ENCODE measurements at regions not wholly inside any gene's neighbourhood (a gene's known extent, or its start where the extent isn't known, plus 50 kb on each side); places are given as distances from the start of the nearest gene placed in this dataset.

DNA sequence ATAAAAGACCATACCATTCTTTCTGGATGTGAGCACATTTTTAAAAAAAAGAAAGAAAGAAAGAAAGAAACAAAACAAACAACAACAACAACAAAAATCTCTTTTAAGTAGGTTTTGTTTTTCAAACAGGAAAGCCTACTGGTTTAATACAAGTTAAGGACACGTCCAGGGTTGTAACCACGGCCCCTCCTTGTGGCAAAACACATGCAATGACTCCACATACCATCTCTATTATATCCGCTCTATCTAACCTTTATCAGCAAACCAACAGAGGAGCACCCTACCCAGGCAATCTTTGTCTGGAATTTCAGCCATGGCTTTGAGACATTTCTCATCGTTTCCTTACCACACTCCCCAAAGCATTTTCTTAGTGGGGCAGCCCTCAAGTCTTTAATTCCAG lies 360.5 kb upstream of the TMPO start:
- Mint-ChIP-seq H3K27me3 (ENCODE audit: unreplicated experiment) (no peaks in the 10 kb centered on the region), H3K4me1 (ENCODE audit: low read depth, unreplicated experiment) (peaks cover 8% of the 10 kb centered on the region), H3K27ac (ENCODE audit: unreplicated experiment) (no peak overlapping the region), H3K36me3 (ENCODE audit: insufficient read depth, unreplicated experiment) (no peaks in the 10 kb centered on the region), H3K4me3 (ENCODE audit: low read depth, unreplicated experiment) (no peak overlapping the region), H3K9me3 (ENCODE audit: low read depth, unreplicated experiment) (no peaks in the 10 kb centered on the region)
- CTCF ChIA-PET = interaction anchor here (0.6 to 1.0 kb wide), 2 partner anchors 291 to 1167 kb away, joined by 3 to 8 read pairs; no protein-coding TSS in a partner anchor
- TF ChIP-seq, protein P1, sequence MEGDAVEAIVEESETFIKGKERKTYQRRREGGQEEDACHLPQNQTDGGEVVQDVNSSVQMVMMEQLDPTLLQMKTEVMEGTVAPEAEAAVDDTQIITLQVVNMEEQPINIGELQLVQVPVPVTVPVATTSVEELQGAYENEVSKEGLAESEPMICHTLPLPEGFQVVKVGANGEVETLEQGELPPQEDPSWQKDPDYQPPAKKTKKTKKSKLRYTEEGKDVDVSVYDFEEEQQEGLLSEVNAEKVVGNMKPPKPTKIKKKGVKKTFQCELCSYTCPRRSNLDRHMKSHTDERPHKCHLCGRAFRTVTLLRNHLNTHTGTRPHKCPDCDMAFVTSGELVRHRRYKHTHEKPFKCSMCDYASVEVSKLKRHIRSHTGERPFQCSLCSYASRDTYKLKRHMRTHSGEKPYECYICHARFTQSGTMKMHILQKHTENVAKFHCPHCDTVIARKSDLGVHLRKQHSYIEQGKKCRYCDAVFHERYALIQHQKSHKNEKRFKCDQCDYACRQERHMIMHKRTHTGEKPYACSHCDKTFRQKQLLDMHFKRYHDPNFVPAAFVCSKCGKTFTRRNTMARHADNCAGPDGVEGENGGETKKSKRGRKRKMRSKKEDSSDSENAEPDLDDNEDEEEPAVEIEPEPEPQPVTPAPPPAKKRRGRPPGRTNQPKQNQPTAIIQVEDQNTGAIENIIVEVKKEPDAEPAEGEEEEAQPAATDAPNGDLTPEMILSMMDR (IDR thresholded peaks at IDR 0.05; ENCODE audit: unreplicated experiment) = peak; percentile 44
- no TSS peak for BruUV-seq (replicated peaks)
- peak; percentile 61 for DNase-seq
- intact Hi-C loops (cut with micrococcal nuclease; ENCODE audit: unreplicated experiment) = loop anchor here (1.0 to 10.0 kb wide), 8 partner anchors 152 to 1580 kb away; no protein-coding TSS in a partner anchor

DNA sequence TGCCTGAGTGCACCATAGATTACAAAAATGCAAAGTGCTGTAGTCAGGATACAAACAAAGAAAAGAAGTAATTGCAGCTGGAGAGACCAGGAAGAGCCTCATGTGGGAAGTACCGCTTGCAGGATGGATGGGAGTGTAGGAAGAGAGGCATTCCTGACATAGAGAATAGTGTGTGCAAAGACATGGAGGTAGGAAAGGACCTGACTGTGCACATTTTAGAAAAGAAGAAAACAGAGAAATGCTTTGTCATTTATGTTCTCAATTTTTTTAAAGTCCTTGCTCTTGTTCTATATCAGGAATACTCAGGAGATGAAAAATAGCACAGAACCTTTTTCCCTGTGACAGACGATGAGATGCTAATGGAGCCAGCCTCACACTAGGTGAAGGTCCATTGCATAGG lies 358.7 kb upstream of the TMPO start:
- Mint-ChIP-seq H3K4me3 (ENCODE audit: low read depth, unreplicated experiment) (no peak overlapping the region), H3K4me1 (ENCODE audit: low read depth, unreplicated experiment) (no peaks in the 10 kb centered on the region), H3K27ac (ENCODE audit: unreplicated experiment) (no peak overlapping the region), H3K27me3 (ENCODE audit: unreplicated experiment) (no peaks in the 10 kb centered on the region), H3K9me3 (ENCODE audit: low read depth, unreplicated experiment) (no peaks in the 10 kb centered on the region), H3K36me3 (ENCODE audit: insufficient read depth, unreplicated experiment) (no peaks in the 10 kb centered on the region)
- no peak for DNase-seq
- intact Hi-C loops (cut with micrococcal nuclease; ENCODE audit: unreplicated experiment) = loop anchor here (10.0 kb wide), 2 partner anchors 602 to 1582 kb away; no protein-coding TSS in a partner anchor
- no TSS peak for BruUV-seq (replicated peaks)
- TF ChIP-seq, protein P1 (IDR thresholded peaks at IDR 0.05; ENCODE audit: unreplicated experiment) = no peak
- CTCF ChIA-PET = interaction anchor here (0.6 kb wide), 1 partner anchor 12 kb away, joined by 3 read pairs; no protein-coding TSS in a partner anchor

DNA sequence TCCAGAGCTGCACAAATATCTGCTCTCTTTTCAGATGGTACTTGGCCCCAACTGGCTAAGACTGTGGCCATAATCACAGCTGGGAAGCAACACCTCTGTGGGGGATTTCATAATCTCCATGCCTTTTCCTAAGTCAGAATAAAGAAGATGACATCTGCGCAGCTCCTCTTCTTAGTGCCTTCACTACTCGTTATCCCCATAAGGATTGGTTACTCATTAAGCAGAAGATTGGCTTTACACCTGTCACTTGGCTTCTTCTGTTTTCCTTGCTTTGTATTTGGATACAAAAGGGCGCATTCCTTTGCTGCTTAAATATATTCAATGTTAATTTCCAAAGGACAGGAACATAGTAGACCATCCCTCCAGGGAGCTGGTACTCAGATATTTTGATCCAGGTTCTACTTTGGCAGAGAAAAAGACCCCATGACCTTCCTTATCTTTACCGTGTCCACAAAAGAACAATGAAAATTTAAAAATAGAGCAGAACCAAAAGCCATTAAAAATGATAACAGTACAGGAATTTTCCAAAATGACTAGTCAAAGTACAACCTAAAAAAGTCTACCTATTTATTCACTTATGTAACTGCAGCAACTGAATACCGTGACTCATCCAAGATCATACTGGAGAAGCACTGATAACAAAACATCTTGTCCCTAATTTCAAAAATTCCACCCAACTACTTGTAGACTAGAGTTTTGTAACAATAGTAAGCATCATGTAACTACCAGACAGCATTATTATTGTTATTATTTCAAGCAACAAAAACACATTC lies 352.3 kb upstream of the TMPO start:
- CTCF ChIA-PET = no interaction called here
- Mint-ChIP-seq H3K4me1 (ENCODE audit: low read depth, unreplicated experiment) (no peaks in the 10 kb centered on the region), H3K27ac (ENCODE audit: unreplicated experiment) (no peak overlapping the region), H3K4me3 (ENCODE audit: low read depth, unreplicated experiment) (no peak overlapping the region), H3K36me3 (ENCODE audit: insufficient read depth, unreplicated experiment) (no peaks in the 10 kb centered on the region), H3K27me3 (ENCODE audit: unreplicated experiment) (peaks cover 14% of the 10 kb centered on the region), H3K9me3 (ENCODE audit: low read depth, unreplicated experiment) (no peaks in the 10 kb centered on the region)
- TF ChIP-seq, protein P1 (IDR thresholded peaks at IDR 0.05; ENCODE audit: unreplicated experiment) = no peak
- DNase-seq = no peak
- intact Hi-C loops (cut with micrococcal nuclease; ENCODE audit: unreplicated experiment) = no loop called here
- BruUV-seq (replicated peaks) = no TSS peak

DNA sequence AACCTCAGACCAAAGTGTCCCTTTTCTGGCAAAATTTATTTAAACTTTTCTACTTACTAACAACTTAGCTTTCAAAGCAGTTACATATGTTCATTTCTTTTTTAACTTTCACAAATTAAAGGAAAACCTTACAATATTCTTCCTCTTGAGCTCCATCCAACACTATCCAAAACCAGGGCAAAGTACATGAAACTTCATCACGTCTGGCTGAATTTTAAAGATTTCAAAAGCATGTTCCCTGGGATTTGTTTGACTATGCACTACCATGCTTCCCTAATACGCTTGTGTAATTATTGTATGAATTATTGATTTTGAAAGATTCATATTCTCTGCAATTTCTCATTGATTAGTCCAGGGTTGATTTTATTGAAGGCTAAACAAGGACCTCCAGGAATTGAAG lies 343.1 kb upstream of the TMPO start:
- Mint-ChIP-seq H3K9me3 (ENCODE audit: low read depth, unreplicated experiment) (peaks cover 2% of the 10 kb centered on the region), H3K4me1 (ENCODE audit: low read depth, unreplicated experiment) (no peaks in the 10 kb centered on the region), H3K36me3 (ENCODE audit: insufficient read depth, unreplicated experiment) (no peaks in the 10 kb centered on the region), H3K27ac (ENCODE audit: unreplicated experiment) (no peak overlapping the region), H3K4me3 (ENCODE audit: low read depth, unreplicated experiment) (no peak overlapping the region), H3K27me3 (ENCODE audit: unreplicated experiment) (peaks cover 19% of the 10 kb centered on the region)
- intact Hi-C loops (cut with micrococcal nuclease; ENCODE audit: unreplicated experiment) = no loop called here
- no TSS peak for BruUV-seq (replicated peaks)
- DNase-seq = no peak
- CTCF ChIA-PET = interaction anchor here (0.6 kb wide), 1 partner anchor 250 kb away, joined by 10 read pairs; no protein-coding TSS in a partner anchor
- TF ChIP-seq, protein P1 (IDR thresholded peaks at IDR 0.05; ENCODE audit: unreplicated experiment) = no peak
